NCI-H1105 treated with DMSO at 0.1 percent for 48 hours (cell line): ENCODE measurements at regions not wholly inside any gene's neighbourhood (a gene's known extent, or its start where the extent isn't known, plus 50 kb on each side); places are given as distances from the start of the nearest gene placed in this dataset.

Experiments
- DNase-seq: peaks from one replicate; lab custom pipeline; 2025; lab: John Stamatoyannopoulos, UW

GRCh38 chr3:103349760-103350159 lies 914.9 kb downstream of the ZPLD1 start:
- DNase-seq, result no peak

GRCh38 chr3:103365467-103365866 lies 930.7 kb downstream of the ZPLD1 start:
- no peak for DNase-seq

GRCh38 chr3:103367481-103367880 lies 932.7 kb downstream of the ZPLD1 start:
- no peak for DNase-seq

- DNase-seq, result no peak
Observed at GRCh38 chr3:103371411-103371810, 936.6 kb downstream of the ZPLD1 start.

- no peak for DNase-seq
Observed at GRCh38 chr3:103372031-103372430, 937.2 kb downstream of the ZPLD1 start.

GRCh38 chr3:103380391-103380790 lies 945.6 kb downstream of the ZPLD1 start:
- no peak for DNase-seq

- DNase-seq, result no peak
Observed at GRCh38 chr3:103381296-103382079, 946.7 kb downstream of the ZPLD1 start.

GRCh38 chr3:103385961-103386656 lies 951.3 kb downstream of the ZPLD1 start:
- no peak for DNase-seq

GRCh38 chr3:103388214-103388613 lies 953.4 kb downstream of the ZPLD1 start:
- no peak for DNase-seq

- peak; percentile 58 for DNase-seq
Observed at GRCh38 chr3:103389356-103389755, 954.5 kb downstream of the ZPLD1 start.

- DNase-seq, result no peak
Observed at GRCh38 chr3:103393395-103394186, 958.8 kb downstream of the ZPLD1 start.

GRCh38 chr3:103403191-103403590 lies 968.4 kb downstream of the ZPLD1 start:
- no peak for DNase-seq

GRCh38 chr3:103406320-103406850 lies 971.6 kb downstream of the ZPLD1 start:
- DNase-seq, result peak; percentile 74

- no peak for DNase-seq
Observed at GRCh38 chr3:103410231-103410630, 975.4 kb downstream of the ZPLD1 start.

- no peak for DNase-seq
Observed at GRCh38 chr3:103421460-103421859, 986.6 kb downstream of the ZPLD1 start.

- no peak for DNase-seq
Observed at GRCh38 chr3:103437883-103438282, 1003.1 kb downstream of the ZPLD1 start.

- DNase-seq, result no peak
Observed at GRCh38 chr3:103440539-103441203, 1005.9 kb downstream of the ZPLD1 start.

GRCh38 chr3:103446953-103447629 lies 1012.3 kb downstream of the ZPLD1 start:
- DNase-seq, result no peak

GRCh38 chr3:103453152-103453551 lies 1018.3 kb downstream of the ZPLD1 start:
- no peak for DNase-seq

- no peak for DNase-seq
Observed at GRCh38 chr3:103459815-103460214, 1025.0 kb downstream of the ZPLD1 start.

- DNase-seq, result no peak
Observed at GRCh38 chr3:103470498-103470897, 1035.7 kb downstream of the ZPLD1 start.
